ENCODE measurements at regions not wholly inside any gene's neighbourhood (a gene's known extent, or its start where the extent isn't known, plus 50 kb on each side); places are given as distances from the start of the nearest gene placed in this dataset.

- TF ChIP-seq CTCF (IDR thresholded peaks at IDR 0.05) (no peak), POLR2AphosphoS5 (IDR thresholded peaks at IDR 0.05; ENCODE audit: insufficient read depth in 1 of 2, low read depth in 1 of 2) (no peak), POLR2A (IDR thresholded peaks at IDR 0.05) (no peak)
These were observed 168.2 kb downstream of the CYLD start for GRCh38 chr16:50909831-50910735.

GRCh38 chr16:50908468-50908867, 166.6 kb downstream of the CYLD start:
- TF ChIP-seq CTCF (IDR thresholded peaks at IDR 0.05): no peak
- no peak for TF ChIP-seq POLR2A (IDR thresholded peaks at IDR 0.05)
- TF ChIP-seq POLR2AphosphoS5 (IDR thresholded peaks at IDR 0.05; ENCODE audit: insufficient read depth in 1 of 2, low read depth in 1 of 2): no peak
- intact Hi-C loops (cut with DNase I): no loop called here
- Histone ChIP-seq H3K36me3 (no peaks in the 10 kb centered on the region), H3K27me3 (no peaks in the 10 kb centered on the region), H3K9me3 (no peaks in the 10 kb centered on the region), H3K4me1 (peaks cover 6% of the 10 kb centered on the region), H3K27ac (no peak overlapping the region), H3K4me3 (no peak overlapping the region)
- no peak for DNase-seq (ENCODE audit: extremely low spot score in 2 of 2)

More at GRCh38 chr16:50909831-50910735, 168.2 kb downstream of the CYLD start:
- H3K27me3 ChIP-seq: no peaks in the 10 kb centered on the region
- H3K4me3 ChIP-seq: no peak overlapping the region
- no peak overlapping the region for H3K27ac ChIP-seq
- intact Hi-C loops (cut with DNase I): no loop called here
- no peaks in the 10 kb centered on the region for H3K36me3 ChIP-seq
- H3K4me1 ChIP-seq: peaks cover 6% of the 10 kb centered on the region
- no peak for DNase-seq (ENCODE audit: extremely low spot score in 2 of 2)
- H3K9me3 ChIP-seq: no peaks in the 10 kb centered on the region

GRCh38 chr16:50906454-50906853, 164.6 kb downstream of the CYLD start:
- no peak for TF ChIP-seq POLR2A (IDR thresholded peaks at IDR 0.05)
- no peak for TF ChIP-seq CTCF (IDR thresholded peaks at IDR 0.05)
- TF ChIP-seq POLR2AphosphoS5 (IDR thresholded peaks at IDR 0.05; ENCODE audit: insufficient read depth in 1 of 2, low read depth in 1 of 2): no peak
- no peak for DNase-seq (ENCODE audit: extremely low spot score in 2 of 2)
- no peaks in the 10 kb centered on the region for H3K4me1 ChIP-seq
- H3K27me3 ChIP-seq: no peaks in the 10 kb centered on the region
- no peaks in the 10 kb centered on the region for H3K9me3 ChIP-seq
- H3K36me3 ChIP-seq: no peaks in the 10 kb centered on the region
- H3K27ac ChIP-seq: no peak overlapping the region
- intact Hi-C loops (cut with DNase I): no loop called here
- no peak overlapping the region for H3K4me3 ChIP-seq

GRCh38 chr16:50902457-50902856, 160.6 kb downstream of the CYLD start:
- H3K4me1 ChIP-seq: no peaks in the 10 kb centered on the region
- intact Hi-C loops (cut with DNase I): no loop called here
- DNase-seq (ENCODE audit: extremely low spot score in 2 of 2): no peak

GRCh38 chr16:50901062-50901461, 159.2 kb downstream of the CYLD start:
- no peaks in the 10 kb centered on the region for H3K27me3 ChIP-seq
- TF ChIP-seq CTCF (IDR thresholded peaks at IDR 0.05): no peak
- no peak for TF ChIP-seq POLR2A (IDR thresholded peaks at IDR 0.05)
- TF ChIP-seq POLR2AphosphoS5 (IDR thresholded peaks at IDR 0.05; ENCODE audit: insufficient read depth in 1 of 2, low read depth in 1 of 2): no peak
- no peak overlapping the region for H3K27ac ChIP-seq
- intact Hi-C loops (cut with DNase I): no loop called here
- no peaks in the 10 kb centered on the region for H3K9me3 ChIP-seq
- no peak for DNase-seq (ENCODE audit: extremely low spot score in 2 of 2)
- no peaks in the 10 kb centered on the region for H3K36me3 ChIP-seq
- no peak overlapping the region for H3K4me3 ChIP-seq
- H3K4me1 ChIP-seq: no peaks in the 10 kb centered on the region

More at GRCh38 chr16:50902457-50902856, 160.6 kb downstream of the CYLD start:
- H3K4me3 ChIP-seq: no peak overlapping the region
- H3K27ac ChIP-seq: no peak overlapping the region
- TF ChIP-seq POLR2A (IDR thresholded peaks at IDR 0.05): no peak
- no peaks in the 10 kb centered on the region for H3K27me3 ChIP-seq
- no peaks in the 10 kb centered on the region for H3K36me3 ChIP-seq
- H3K9me3 ChIP-seq: no peaks in the 10 kb centered on the region
